Endothelial cell of umbilical vein (primary cell): ENCODE measurements at regions not wholly inside any gene's neighbourhood (a gene's known extent, or its start where the extent isn't known, plus 50 kb on each side); places are given as distances from the start of the nearest gene placed in this dataset.

Experiments
- BruUV-seq: library from RNA; stranded (reverse); fragments of 400-500 nt; replicated peaks from 2 replicates; lab custom pipeline; 2021; lab: Mats Ljungman, UMichigan
- CTCF ChIA-PET: fragments of 300-600, 350-600 bp; sonication (Branson Sonifier 250); formaldehyde crosslinking; loops from one replicate; lab custom pipeline; 2021; ENCODE audit warnings: antibody characterized with exemption, inconsistent platforms; lab: Charles Lee
- POLR2A ChIA-PET: fragments of 300-600, 350-600 bp; sonication (Branson Sonifier 250); formaldehyde crosslinking; loops from one replicate; lab custom pipeline; 2021; ENCODE audit warnings: antibody characterized with exemption, inconsistent platforms; lab: Charles Lee
- DNase-seq: peaks from one replicate; pipeline ENCODE4 v3.0.0-alpha.2; 2011; ENCODE audit warnings: low read depth, low spot score
- FAIRE-seq: peaks from 2 replicates; lab custom pipeline; 2011; peaks lifted over from hg19 to GRCh38; lab: Jason Lieb, UNC
- H2AFZ ChIP-seq: 2 replicates; pipeline ENCODE4 v1.6.0; 2012; ENCODE audit warnings: low read depth, low read length, control low read depth, inconsistent platforms
- H3K27ac ChIP-seq: 2 replicates; pipeline ENCODE4 v1.5.1; 2011; ENCODE audit warnings: low read depth, mild to moderate bottlenecking, control low read depth, low read length, moderate library complexity; ENCODE audit not compliant: insufficient read depth
- H3K27me3 ChIP-seq, 2 experiments: 2 replicates each; pipeline versions ENCODE4 v1.6.0 to v1.6.1; 2011; ENCODE audit warnings: low read length in 2 of 2, mixed read lengths in 1 of 2; ENCODE audit not compliant: control insufficient read depth in 2 of 2, insufficient read depth in 2 of 2
- H3K36me3 ChIP-seq, 2 experiments: 2 replicates in 1 of 2; 3 replicates in 1 of 2; pipeline ENCODE4 v1.5.1; 2011; ENCODE audit warnings: low read length in 2 of 2, mild to moderate bottlenecking in 1 of 2, moderate library complexity in 1 of 2; ENCODE audit not compliant: control insufficient read depth in 2 of 2, insufficient read depth in 2 of 2; ENCODE audit errors: extremely low read depth in 1 of 2
- H3K4me1 ChIP-seq: 3 replicates; pipeline ENCODE4 v1.5.1; 2011; ENCODE audit warnings: mild to moderate bottlenecking, low read length; ENCODE audit not compliant: control insufficient read depth, insufficient read depth; ENCODE audit errors: extremely low read depth
- H3K4me2 ChIP-seq: 2 replicates; pipeline ENCODE4 v1.6.1; 2011; ENCODE audit warnings: low read length, control low read depth, mixed read lengths; ENCODE audit not compliant: insufficient read depth
- H3K4me3 ChIP-seq, 3 experiments: fragments of 200-600 bp in 1 of 3; sonication (generic), shearing (Covaris generic) in 1 of 3; replicated peaks in 1 of 3; 2 replicates each; pipeline ENCODE4 v1.5.1; 2011 to 2016; ENCODE audit warnings: control low read depth in 3 of 3, low read length in 3 of 3, mild to moderate bottlenecking in 2 of 3, inconsistent platforms in 1 of 3, low read depth in 1 of 3, moderate library complexity in 1 of 3; ENCODE audit not compliant: insufficient read depth in 1 of 3
- H3K79me2 ChIP-seq: 2 replicates; pipeline ENCODE4 v1.6.0; 2012; ENCODE audit warnings: low read length, inconsistent platforms; ENCODE audit not compliant: control insufficient read depth, insufficient read depth
- H3K9ac ChIP-seq: replicated peaks from 2 replicates; pipeline ENCODE3; 2011; ENCODE audit warnings: low read length, control low read depth; ENCODE audit not compliant: insufficient read depth; ENCODE audit errors: extremely low read depth
- H3K9me1 ChIP-seq: replicated peaks from 3 replicates; pipeline ENCODE4 v1.6.0; 2011; ENCODE audit warnings: mild to moderate bottlenecking, low read length; ENCODE audit not compliant: control insufficient read depth, insufficient read depth; ENCODE audit errors: extremely low read depth
- H3K9me3 ChIP-seq: replicated peaks from 2 replicates; pipeline ENCODE4 v1.5.1; 2012; ENCODE audit warnings: low read length, inconsistent platforms; ENCODE audit not compliant: control insufficient read depth, insufficient read depth
- H4K20me1 ChIP-seq: replicated peaks from 2 replicates; pipeline ENCODE3; 2011; ENCODE audit warnings: mild to moderate bottlenecking, low read length; ENCODE audit not compliant: control insufficient read depth, insufficient read depth; ENCODE audit errors: extremely low read depth
- EZH2 ChIP-seq: IDR thresholded peaks from 2 replicates; pipeline ENCODE4 v1.6.1; 2012; ENCODE audit warnings: borderline replicate concordance, low read depth, mild to moderate bottlenecking, moderate library complexity, low read length, inconsistent platforms; ENCODE audit not compliant: severe bottlenecking
- FOS ChIP-seq: IDR thresholded peaks from 2 replicates; pipeline ENCODE4 v1.6.1; 2011; ENCODE audit warnings: mild to moderate bottlenecking, low read length, moderate library complexity, borderline replicate concordance; ENCODE audit not compliant: insufficient read depth
- GATA2 ChIP-seq: IDR thresholded peaks from 2 replicates; pipeline ENCODE4 v1.7.0; 2011; ENCODE audit warnings: low read depth, mild to moderate bottlenecking, moderate library complexity, mixed read lengths, low read length; ENCODE audit not compliant: insufficient read length, insufficient read depth
- JUN ChIP-seq: IDR thresholded peaks from 2 replicates; pipeline ENCODE4 v1.6.1; 2011; ENCODE audit warnings: borderline replicate concordance, low read depth; ENCODE audit not compliant: insufficient read length, insufficient read depth
- MYC ChIP-seq: IDR thresholded peaks from one replicate; pipeline ENCODE4 v1.6.1; 2011; ENCODE audit warnings: mild to moderate bottlenecking, low read depth, low read length
- POLR2A ChIP-seq: IDR thresholded peaks from 2 replicates; pipeline ENCODE4 v1.6.1; 2012; ENCODE audit warnings: low read depth, mild to moderate bottlenecking, control low read depth, low read length
- POLR2AphosphoS5 ChIP-seq: IDR thresholded peaks from 2 replicates; pipeline ENCODE4 v1.6.1; 2012; ENCODE audit warnings: low read depth, mild to moderate bottlenecking, control low read depth, low read length, moderate library complexity; ENCODE audit not compliant: insufficient read depth
- dilution Hi-C: fragments of 300-500 bp; cut with MboI; formaldehyde crosslinking; loops from one replicate; pipeline ENCODE4 v1.15.0; 2019; ENCODE audit warnings: low sequenced_read_pairs; ENCODE audit not compliant: extremely low pct_ligation_motif_present
- intact Hi-C: fragments of 100-400 bp; cut with micrococcal nuclease; formaldehyde crosslinking; loops from one replicate; pipeline ENCODE4 v1.10.0; 2022
- TF ChIP-seq, protein P1 (sequence below), 2 donors: IDR thresholded peaks; 1 replicate in 1 of 2; 2 replicates in 1 of 2; pipeline ENCODE4 v1.5.1; 2011; ENCODE audit warnings: low read length in 2 of 2, mild to moderate bottlenecking in 2 of 2, moderate library complexity in 2 of 2, control low read depth in 1 of 2, inconsistent platforms in 1 of 2, low read depth in 1 of 2; ENCODE audit not compliant: insufficient read depth in 1 of 2; ENCODE audit errors: extremely low read depth in 1 of 2
- TF ChIP-seq, protein P2 (sequence below): IDR thresholded peaks from 2 replicates; pipeline ENCODE4 v1.6.1; 2011; ENCODE audit not compliant: insufficient read depth, insufficient read length

DNA sequence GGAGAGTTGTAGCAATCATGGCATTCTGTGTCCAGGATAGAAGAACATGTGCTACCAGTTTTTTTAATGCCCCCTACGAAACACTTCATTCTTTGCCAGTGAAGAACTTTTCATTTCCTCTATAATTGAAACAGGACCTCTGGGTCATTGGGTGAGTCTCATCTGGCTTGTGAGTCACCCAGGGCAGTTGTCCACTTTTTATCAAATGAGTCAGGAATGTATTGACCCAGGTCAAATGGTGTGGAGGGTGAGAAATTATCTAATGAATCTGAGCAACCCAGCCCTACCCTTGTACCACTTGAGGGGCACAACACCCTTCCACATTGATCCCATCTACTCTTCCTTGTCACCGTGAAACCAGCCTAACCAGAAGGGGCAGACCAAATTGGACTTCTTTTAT lies 417.3 kb upstream of the PROX1 start:
- H3K27ac ChIP-seq = no peak overlapping the region
- H3K9me3 ChIP-seq = no peaks in the 10 kb centered on the region
- dilution Hi-C loops (no loop called here), intact Hi-C loops (no loop called here)
- H3K4me3 ChIP-seq = no peak overlapping the region
- H3K4me1 ChIP-seq = no peaks in the 10 kb centered on the region
- no peak overlapping the region for H2AFZ ChIP-seq
- TF ChIP-seq GATA2 (no peak), FOS (no peak), MYC (no peak), POLR2A (no peak), JUN (no peak), EZH2 (no peak), POLR2AphosphoS5 (no peak)
- TF ChIP-seq, protein P1, sequence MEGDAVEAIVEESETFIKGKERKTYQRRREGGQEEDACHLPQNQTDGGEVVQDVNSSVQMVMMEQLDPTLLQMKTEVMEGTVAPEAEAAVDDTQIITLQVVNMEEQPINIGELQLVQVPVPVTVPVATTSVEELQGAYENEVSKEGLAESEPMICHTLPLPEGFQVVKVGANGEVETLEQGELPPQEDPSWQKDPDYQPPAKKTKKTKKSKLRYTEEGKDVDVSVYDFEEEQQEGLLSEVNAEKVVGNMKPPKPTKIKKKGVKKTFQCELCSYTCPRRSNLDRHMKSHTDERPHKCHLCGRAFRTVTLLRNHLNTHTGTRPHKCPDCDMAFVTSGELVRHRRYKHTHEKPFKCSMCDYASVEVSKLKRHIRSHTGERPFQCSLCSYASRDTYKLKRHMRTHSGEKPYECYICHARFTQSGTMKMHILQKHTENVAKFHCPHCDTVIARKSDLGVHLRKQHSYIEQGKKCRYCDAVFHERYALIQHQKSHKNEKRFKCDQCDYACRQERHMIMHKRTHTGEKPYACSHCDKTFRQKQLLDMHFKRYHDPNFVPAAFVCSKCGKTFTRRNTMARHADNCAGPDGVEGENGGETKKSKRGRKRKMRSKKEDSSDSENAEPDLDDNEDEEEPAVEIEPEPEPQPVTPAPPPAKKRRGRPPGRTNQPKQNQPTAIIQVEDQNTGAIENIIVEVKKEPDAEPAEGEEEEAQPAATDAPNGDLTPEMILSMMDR (IDR thresholded peaks at IDR 0.05; ENCODE audit: extremely low read depth in 1 of 2, insufficient read depth in 1 of 2, low read depth in 1 of 2, low read length in 2 of 2) = no peak
- TF ChIP-seq, protein P2, sequence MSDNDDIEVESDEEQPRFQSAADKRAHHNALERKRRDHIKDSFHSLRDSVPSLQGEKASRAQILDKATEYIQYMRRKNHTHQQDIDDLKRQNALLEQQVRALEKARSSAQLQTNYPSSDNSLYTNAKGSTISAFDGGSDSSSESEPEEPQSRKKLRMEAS = no peak
- DNase-seq = no peak
- H3K4me2 ChIP-seq = no peak overlapping the region
- no peaks in the 10 kb centered on the region for H3K9me1 ChIP-seq
- no peak overlapping the region for H3K9ac ChIP-seq
- no peaks in the 10 kb centered on the region for H3K79me2 ChIP-seq
- no TSS peak for BruUV-seq
- H4K20me1 ChIP-seq = no peaks in the 10 kb centered on the region
- FAIRE-seq = no peak
- H3K36me3 ChIP-seq = no peaks in the 10 kb centered on the region
- peaks cover 2 to 6% of the 10 kb centered on the region in 2 experiments for H3K27me3 ChIP-seq
- POLR2A ChIA-PET = no interaction called here
- CTCF ChIA-PET = no interaction called here
